ENCODE measurements at regions not wholly inside any gene's neighbourhood (a gene's known extent, or its start where the extent isn't known, plus 50 kb on each side); places are given as distances from the start of the nearest gene placed in this dataset.

DNA sequence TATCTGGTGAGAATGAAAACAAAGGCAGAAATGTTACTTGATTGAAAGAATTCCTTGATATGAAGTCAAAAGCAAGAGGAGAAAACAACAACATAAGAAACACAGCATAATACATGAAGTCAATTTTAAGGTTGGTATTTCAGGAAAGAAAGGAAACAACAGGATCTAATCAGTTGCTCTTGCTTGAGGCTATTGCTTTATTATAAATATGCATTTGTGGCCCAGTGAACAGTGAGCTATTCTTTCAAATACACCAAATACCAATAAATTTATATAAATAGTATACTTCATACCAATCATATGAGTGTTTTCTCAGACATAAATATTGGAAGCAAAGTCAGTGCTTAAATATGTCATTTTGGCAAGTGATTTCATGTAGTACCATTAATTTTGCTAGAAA lies 806.6 kb downstream of the NXPH1 start:
- no peak for TF ChIP-seq TAF1 (IDR thresholded peaks at IDR 0.05; ENCODE audit: low read depth)
- no peak for TF ChIP-seq ZBTB7A (IDR thresholded peaks at IDR 0.05; ENCODE audit: low read depth)
- no peak for TF ChIP-seq EP300 (IDR thresholded peaks at IDR 0.05; ENCODE audit: borderline replicate concordance)
- TF ChIP-seq, protein P1, sequence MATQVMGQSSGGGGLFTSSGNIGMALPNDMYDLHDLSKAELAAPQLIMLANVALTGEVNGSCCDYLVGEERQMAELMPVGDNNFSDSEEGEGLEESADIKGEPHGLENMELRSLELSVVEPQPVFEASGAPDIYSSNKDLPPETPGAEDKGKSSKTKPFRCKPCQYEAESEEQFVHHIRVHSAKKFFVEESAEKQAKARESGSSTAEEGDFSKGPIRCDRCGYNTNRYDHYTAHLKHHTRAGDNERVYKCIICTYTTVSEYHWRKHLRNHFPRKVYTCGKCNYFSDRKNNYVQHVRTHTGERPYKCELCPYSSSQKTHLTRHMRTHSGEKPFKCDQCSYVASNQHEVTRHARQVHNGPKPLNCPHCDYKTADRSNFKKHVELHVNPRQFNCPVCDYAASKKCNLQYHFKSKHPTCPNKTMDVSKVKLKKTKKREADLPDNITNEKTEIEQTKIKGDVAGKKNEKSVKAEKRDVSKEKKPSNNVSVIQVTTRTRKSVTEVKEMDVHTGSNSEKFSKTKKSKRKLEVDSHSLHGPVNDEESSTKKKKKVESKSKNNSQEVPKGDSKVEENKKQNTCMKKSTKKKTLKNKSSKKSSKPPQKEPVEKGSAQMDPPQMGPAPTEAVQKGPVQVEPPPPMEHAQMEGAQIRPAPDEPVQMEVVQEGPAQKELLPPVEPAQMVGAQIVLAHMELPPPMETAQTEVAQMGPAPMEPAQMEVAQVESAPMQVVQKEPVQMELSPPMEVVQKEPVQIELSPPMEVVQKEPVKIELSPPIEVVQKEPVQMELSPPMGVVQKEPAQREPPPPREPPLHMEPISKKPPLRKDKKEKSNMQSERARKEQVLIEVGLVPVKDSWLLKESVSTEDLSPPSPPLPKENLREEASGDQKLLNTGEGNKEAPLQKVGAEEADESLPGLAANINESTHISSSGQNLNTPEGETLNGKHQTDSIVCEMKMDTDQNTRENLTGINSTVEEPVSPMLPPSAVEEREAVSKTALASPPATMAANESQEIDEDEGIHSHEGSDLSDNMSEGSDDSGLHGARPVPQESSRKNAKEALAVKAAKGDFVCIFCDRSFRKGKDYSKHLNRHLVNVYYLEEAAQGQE (IDR thresholded peaks at IDR 0.05; ENCODE audit: low read depth), result no peak
- no peak for TF ChIP-seq CEBPB (IDR thresholded peaks at IDR 0.05)
- TF ChIP-seq RAD21 (IDR thresholded peaks at IDR 0.05; ENCODE audit: low read depth), result no peak
- no peak for TF ChIP-seq NFIC (IDR thresholded peaks at IDR 0.05)
- TF ChIP-seq, protein P2, sequence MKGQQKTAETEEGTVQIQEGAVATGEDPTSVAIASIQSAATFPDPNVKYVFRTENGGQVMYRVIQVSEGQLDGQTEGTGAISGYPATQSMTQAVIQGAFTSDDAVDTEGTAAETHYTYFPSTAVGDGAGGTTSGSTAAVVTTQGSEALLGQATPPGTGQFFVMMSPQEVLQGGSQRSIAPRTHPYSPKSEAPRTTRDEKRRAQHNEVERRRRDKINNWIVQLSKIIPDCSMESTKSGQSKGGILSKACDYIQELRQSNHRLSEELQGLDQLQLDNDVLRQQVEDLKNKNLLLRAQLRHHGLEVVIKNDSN (IDR thresholded peaks at IDR 0.05), result no peak
- TF ChIP-seq TCF12 (IDR thresholded peaks at IDR 0.05; ENCODE audit: low read depth), result no peak
- TF ChIP-seq FOXM1 (IDR thresholded peaks at IDR 0.05; ENCODE audit: borderline replicate concordance, low read depth), result no peak
- TF ChIP-seq, protein P3, sequence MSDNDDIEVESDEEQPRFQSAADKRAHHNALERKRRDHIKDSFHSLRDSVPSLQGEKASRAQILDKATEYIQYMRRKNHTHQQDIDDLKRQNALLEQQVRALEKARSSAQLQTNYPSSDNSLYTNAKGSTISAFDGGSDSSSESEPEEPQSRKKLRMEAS (IDR thresholded peaks at IDR 0.05), result no peak
- no peak for TF ChIP-seq TEAD4 (IDR thresholded peaks at IDR 0.05)
- TF ChIP-seq CREB1 (IDR thresholded peaks at IDR 0.05; ENCODE audit: low read depth), result no peak

Data from Ishikawa (cell line).